Cerebellar nuclear complex (tissue), 1 donor: ENCODE measurements at regions not wholly inside any gene's neighbourhood (a gene's known extent, or its start where the extent isn't known, plus 50 kb on each side); places are given as distances from the start of the nearest gene placed in this dataset.

ENCODE experiments used
- DNase-seq, 2 experiments: peaks; one replicate each; lab custom pipeline; 2025; lab: John Stamatoyannopoulos, UW

- no peak for DNase-seq
Observed at GRCh38 chr6:43903739-43904290, 133.8 kb downstream of the VEGFA start.

- no peak for DNase-seq
Observed at GRCh38 chr6:43901733-43902230, 131.8 kb downstream of the VEGFA start.

GRCh38 chr6:43900916-43901732 is 131.1 kb downstream of the VEGFA start:
- DNase-seq, result no peak

- no peak for DNase-seq
Observed at GRCh38 chr6:43900560-43900915, 130.5 kb downstream of the VEGFA start.

GRCh38 chr6:43899830-43900229 is 129.8 kb downstream of the VEGFA start:
- DNase-seq, result no peak

GRCh38 chr6:43898358-43899131 is 128.5 kb downstream of the VEGFA start:
- no peak for DNase-seq

- no peak for DNase-seq
Observed at GRCh38 chr6:43897571-43898302, 127.7 kb downstream of the VEGFA start.

- DNase-seq, result no peak
Observed at GRCh38 chr6:43896329-43897255, 126.6 kb downstream of the VEGFA start.

GRCh38 chr6:43895656-43896328 is 125.8 kb downstream of the VEGFA start:
- DNase-seq, result no peak

GRCh38 chr6:43893073-43893472 is 123.1 kb downstream of the VEGFA start:
- DNase-seq, result no peak

GRCh38 chr6:43891072-43891870 is 121.3 kb downstream of the VEGFA start:
- no peak for DNase-seq

- no peak for DNase-seq
Observed at GRCh38 chr6:43890197-43891062, 120.4 kb downstream of the VEGFA start.

- DNase-seq, result no peak
Observed at GRCh38 chr6:43887906-43888683, 118.1 kb downstream of the VEGFA start.

- no peak for DNase-seq
Observed at GRCh38 chr6:43887340-43887858, 117.4 kb downstream of the VEGFA start.

- DNase-seq, result no peak
Observed at GRCh38 chr6:43886717-43887339, 116.8 kb downstream of the VEGFA start.

- no peak for DNase-seq
Observed at GRCh38 chr6:43886067-43886461, 116.1 kb downstream of the VEGFA start.

- no peak for DNase-seq
Observed at GRCh38 chr6:43885399-43886066, 115.5 kb downstream of the VEGFA start.
